ENCODE measurements at regions not wholly inside any gene's neighbourhood (a gene's known extent, or its start where the extent isn't known, plus 50 kb on each side); places are given as distances from the start of the nearest gene placed in this dataset.

- no peaks in the 10 kb centered on the region for H3K4me1 ChIP-seq (ENCODE audit: control insufficient read depth, insufficient read depth, low read length)
- no peak overlapping the region for H3K27ac ChIP-seq (ENCODE audit: low read length)
- H3K9me3 ChIP-seq (ENCODE audit: control insufficient read depth, insufficient read depth, low read length): no peaks in the 10 kb centered on the region
- H3K36me3 ChIP-seq (ENCODE audit: control insufficient read depth, insufficient read depth, low read length): no peaks in the 10 kb centered on the region
- no peak overlapping the region for H3K4me3 ChIP-seq (ENCODE audit: low read length)
- H3K27me3 ChIP-seq (ENCODE audit: control insufficient read depth, insufficient read depth, low read length): no peaks in the 10 kb centered on the region
- no peak for DNase-seq (ENCODE audit: low read depth, low spot score)
- WGBS (ENCODE audit: insufficient coverage, insufficient read length): no CpG with 5 or more reads among the region's 2 CpGs
These were observed 59.2 kb upstream of the SSX2IP start for GRCh38 chr1:84749427-84749826.

GRCh38 chr1:84748364-84748763, 58.1 kb upstream of the SSX2IP start:
- Histone ChIP-seq H3K9me3 (ENCODE audit: control insufficient read depth, insufficient read depth, low read length) (no peaks in the 10 kb centered on the region), H3K27me3 (ENCODE audit: control insufficient read depth, insufficient read depth, low read length) (no peaks in the 10 kb centered on the region), H3K4me1 (ENCODE audit: control insufficient read depth, insufficient read depth, low read length) (no peaks in the 10 kb centered on the region), H3K4me3 (ENCODE audit: low read length) (no peak overlapping the region), H3K27ac (ENCODE audit: low read length) (no peak overlapping the region), H3K36me3 (ENCODE audit: control insufficient read depth, insufficient read depth, low read length) (no peaks in the 10 kb centered on the region)
- DNase-seq (ENCODE audit: low read depth, low spot score): no peak
- WGBS (ENCODE audit: insufficient coverage, insufficient read length): no CpG with 5 or more reads among the region's 3 CpGs

- Histone ChIP-seq H3K36me3 (ENCODE audit: control insufficient read depth, insufficient read depth, low read length) (no peaks in the 10 kb centered on the region), H3K27me3 (ENCODE audit: control insufficient read depth, insufficient read depth, low read length) (no peaks in the 10 kb centered on the region), H3K4me1 (ENCODE audit: control insufficient read depth, insufficient read depth, low read length) (no peaks in the 10 kb centered on the region; the same call in 1 of the 2 replicates), H3K4me3 (ENCODE audit: low read length) (no peak overlapping the region), H3K27ac (ENCODE audit: low read length) (no peak overlapping the region), H3K9me3 (ENCODE audit: control insufficient read depth, insufficient read depth, low read length) (no peaks in the 10 kb centered on the region)
- no peak for DNase-seq (ENCODE audit: low read depth, low spot score)
- WGBS (ENCODE audit: insufficient coverage, insufficient read length): no CpG with 5 or more reads among the region's 2 CpGs
These were observed 55.6 kb upstream of the SSX2IP start for GRCh38 chr1:84745857-84746256.

- no peak for DNase-seq (ENCODE audit: low read depth, low spot score)
- Histone ChIP-seq H3K27me3 (ENCODE audit: control insufficient read depth, insufficient read depth, low read length) (no peaks in the 10 kb centered on the region), H3K27ac (ENCODE audit: low read length) (no peak overlapping the region), H3K4me3 (ENCODE audit: low read length) (no peak overlapping the region), H3K36me3 (ENCODE audit: control insufficient read depth, insufficient read depth, low read length) (no peaks in the 10 kb centered on the region), H3K9me3 (ENCODE audit: control insufficient read depth, insufficient read depth, low read length) (no peaks in the 10 kb centered on the region), H3K4me1 (ENCODE audit: control insufficient read depth, insufficient read depth, low read length) (no peaks in the 10 kb centered on the region; the same call in 1 of the 2 replicates)
- WGBS (ENCODE audit: insufficient coverage, insufficient read length): no CpG with 5 or more reads among the region's 3 CpGs
These were observed 53.6 kb upstream of the SSX2IP start for GRCh38 chr1:84743896-84744295.

- DNase-seq (ENCODE audit: low read depth, low spot score): no peak
- WGBS (ENCODE audit: insufficient coverage, insufficient read length): no CpG with 5 or more reads among the region's 1 CpG
- Histone ChIP-seq H3K36me3 (ENCODE audit: control insufficient read depth, insufficient read depth, low read length) (no peaks in the 10 kb centered on the region), H3K27me3 (ENCODE audit: control insufficient read depth, insufficient read depth, low read length) (no peaks in the 10 kb centered on the region), H3K9me3 (ENCODE audit: control insufficient read depth, insufficient read depth, low read length) (no peaks in the 10 kb centered on the region), H3K4me3 (ENCODE audit: low read length) (no peak overlapping the region), H3K4me1 (ENCODE audit: control insufficient read depth, insufficient read depth, low read length) (no peaks in the 10 kb centered on the region; the same call in 1 of the 2 replicates), H3K27ac (ENCODE audit: low read length) (no peak overlapping the region)
These were observed 52.4 kb upstream of the SSX2IP start for GRCh38 chr1:84742653-84743052.

- H3K27me3 ChIP-seq (ENCODE audit: control insufficient read depth, insufficient read depth, low read length): no peaks in the 10 kb centered on the region
- H3K27ac ChIP-seq (ENCODE audit: low read length): no peak overlapping the region
- no peaks in the 10 kb centered on the region for H3K9me3 ChIP-seq (ENCODE audit: control insufficient read depth, insufficient read depth, low read length)
- no peaks in the 10 kb centered on the region; the same call in 1 of the 2 replicates for H3K4me1 ChIP-seq (ENCODE audit: control insufficient read depth, insufficient read depth, low read length)
- WGBS (ENCODE audit: insufficient coverage, insufficient read length): no CpG with 5 or more reads among the region's 2 CpGs
- no peak overlapping the region for H3K4me3 ChIP-seq (ENCODE audit: low read length)
- no peak for DNase-seq (ENCODE audit: low read depth, low spot score)
- H3K36me3 ChIP-seq (ENCODE audit: control insufficient read depth, insufficient read depth, low read length): no peaks in the 10 kb centered on the region
These were observed 49.9 kb upstream of the SSX2IP start for GRCh38 chr1:84740050-84740714.

Measured in iPS DF 6.9 (cell line).